Fibroblast of mammary gland (primary cell): ENCODE measurements at regions not wholly inside any gene's neighbourhood (a gene's known extent, or its start where the extent isn't known, plus 50 kb on each side); places are given as distances from the start of the nearest gene placed in this dataset.

Experiments
- DNase-seq: peaks from one replicate; pipeline ENCODE4 v3.0.0-alpha.2; 2010; ENCODE audit warnings: low read depth
- H3K4me3 ChIP-seq: 2 replicates; pipeline ENCODE4 v1.5.1; 2011; ENCODE audit warnings: low read depth, mild to moderate bottlenecking, low read length, moderate library complexity; ENCODE audit not compliant: control insufficient read depth
- CTCF ChIP-seq: conservative IDR thresholded peaks from 2 replicates; pipeline ENCODE4 v1.5.1; 2011; ENCODE audit warnings: low read depth, low read length, inconsistent platforms; ENCODE audit not compliant: control insufficient read depth, insufficient read depth

- no peak overlapping the region for H3K4me3 ChIP-seq
- no peak for TF ChIP-seq CTCF
- DNase-seq, result no peak
These were observed 351.7 kb downstream of the PBX1 start for GRCh38 chr1:164910671-164911070.

DNA sequence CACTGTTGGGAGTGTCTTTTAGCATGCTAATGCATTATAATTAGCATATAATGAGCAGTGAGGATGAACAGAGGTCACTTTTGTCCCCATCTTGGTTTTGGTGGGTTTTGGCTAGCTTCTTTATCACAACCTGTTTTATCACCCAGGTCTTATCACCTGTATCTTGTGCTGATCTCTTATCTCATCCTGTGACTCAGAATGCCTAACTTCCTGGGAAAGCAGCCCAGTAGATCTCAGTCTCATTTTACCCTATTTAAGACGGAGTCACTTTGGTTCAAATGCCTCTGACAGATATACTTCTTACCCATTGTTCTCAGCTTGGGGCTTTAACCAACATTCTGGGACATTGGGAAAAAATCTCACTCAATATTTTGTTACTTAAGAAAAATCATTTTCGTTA, 348.7 kb downstream of the PBX1 start:
- TF ChIP-seq CTCF, result no peak
- no peak for DNase-seq
- no peak overlapping the region for H3K4me3 ChIP-seq

- no peak for TF ChIP-seq CTCF
- no peak for DNase-seq
- H3K4me3 ChIP-seq, result no peak overlapping the region
These were observed 346.9 kb downstream of the PBX1 start for GRCh38 chr1:164905869-164906268.

GRCh38 chr1:164902491-164902890, 343.5 kb downstream of the PBX1 start:
- TF ChIP-seq CTCF, result no peak
- H3K4me3 ChIP-seq, result no peak overlapping the region
- no peak for DNase-seq
